ENCODE measurements at regions not wholly inside any gene's neighbourhood (a gene's known extent, or its start where the extent isn't known, plus 50 kb on each side); places are given as distances from the start of the nearest gene placed in this dataset.
A peak's percentile ranks its signal among the peaks of the same experiment; 100 is the strongest.
"Not testable (repeated sequence)": the region's sequence is repeated elsewhere in the genome, so short reads cannot be mapped to it uniquely, and the experiment has no call there.

DNA sequence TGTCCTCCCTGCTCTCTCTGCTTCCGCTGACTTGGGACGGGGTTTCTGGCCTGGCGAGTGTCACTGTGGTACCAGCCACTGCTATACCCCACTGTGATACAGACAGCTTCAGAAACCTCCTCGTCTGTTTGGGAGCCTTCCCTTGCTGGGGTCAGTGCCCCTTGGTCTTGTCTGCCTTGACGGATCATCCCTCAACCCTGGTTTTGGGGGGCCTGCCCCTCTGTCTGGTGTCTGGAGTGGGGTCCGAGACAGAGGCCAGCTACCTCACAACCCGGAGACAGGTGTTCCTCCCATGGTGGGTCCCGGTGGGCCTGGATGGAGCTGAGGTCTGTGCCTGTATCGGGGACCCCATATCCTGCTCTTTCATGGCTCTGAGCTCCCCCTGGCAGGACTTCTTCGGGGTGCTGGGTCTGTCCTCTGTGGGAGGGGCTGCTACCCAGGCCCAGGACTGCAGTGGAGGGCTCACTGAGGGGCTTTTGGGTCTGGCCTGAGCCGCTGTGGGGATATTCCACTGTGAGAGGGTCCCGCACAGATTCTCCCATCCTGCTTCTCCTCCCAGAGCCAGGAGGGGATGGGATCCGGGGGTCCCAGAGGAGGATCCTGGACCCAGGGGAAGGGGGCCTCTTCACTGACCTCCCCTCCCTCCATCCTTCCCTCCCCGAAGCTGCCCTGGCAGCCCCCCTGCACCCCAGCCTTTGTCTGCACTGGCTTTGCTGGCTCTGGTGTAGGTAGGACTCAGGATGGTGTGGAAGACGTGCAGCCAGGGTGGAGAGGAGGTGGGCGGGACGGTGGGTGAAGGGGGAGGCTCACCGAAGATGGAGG is 365.5 kb downstream of the TMEM121 start:
- DNase-seq: peak in 2 of 4 donors; percentile 2 to 7
- TF ChIP-seq CTCF (IDR thresholded peaks at IDR 0.05) (no peak), POLR2A (IDR thresholded peaks at IDR 0.05) (no peak)
- intact Hi-C loops (cut with DNase I): no loop called here
- Histone ChIP-seq H3K4me3 (no peak overlapping the region), H3K27me3 (no peaks in the 10 kb centered on the region), H3K36me3 (replicated peaks in 1 of 2; ENCODE audit: insufficient read depth in 1 of 2, low read depth in 2 of 2) (no peaks in the 10 kb centered on the region), H3K9me3 (no peaks in the 10 kb centered on the region), H3K27ac (no peak overlapping the region), H3K4me1 (no peaks in the 10 kb centered on the region)
- no peak for ATAC-seq
- 44 to 47% methylated on average over 9 to 17 of the region's 18 CpGs for WGBS, 2 donors

- intact Hi-C loops (cut with DNase I): not testable (repeated sequence)
These were observed 366.4 kb downstream of the TMEM121 start for GRCh38 chr14:105892453-105893441.

GRCh38 chr14:105893686-105894085 is 367.3 kb downstream of the TMEM121 start:
- H3K36me3 ChIP-seq (replicated peaks in 1 of 2; ENCODE audit: insufficient read depth in 1 of 2, low read depth in 2 of 2); H3K4me3 ChIP-seq; H3K4me1 ChIP-seq; intact Hi-C loops (cut with DNase I); H3K27ac ChIP-seq; ATAC-seq; H3K27me3 ChIP-seq; H3K9me3 ChIP-seq: not testable (repeated sequence)
- peak in 1 of 4 donors; percentile 3 for DNase-seq
- WGBS, 2 donors: 69% methylated on average over 9 of the region's 12 CpGs; no CpG with 5 or more reads in 1 of the 2 donors

More at GRCh38 chr14:105892453-105893441, 366.4 kb downstream of the TMEM121 start:
- H3K4me1 ChIP-seq; H3K27me3 ChIP-seq; H3K27ac ChIP-seq; H3K9me3 ChIP-seq; H3K36me3 ChIP-seq (replicated peaks in 1 of 2; ENCODE audit: insufficient read depth in 1 of 2, low read depth in 2 of 2); ATAC-seq; H3K4me3 ChIP-seq: not testable (repeated sequence)
- DNase-seq: peak in 2 of 4 donors; percentile 2
- 46 to 61% methylated on average over 13 to 25 of the region's 27 CpGs for WGBS, 2 donors

GRCh38 chr14:105894125-105894977 is 368.0 kb downstream of the TMEM121 start:
- no peaks in the 10 kb centered on the region for H3K27me3 ChIP-seq
- H3K36me3 ChIP-seq (replicated peaks in 1 of 2; ENCODE audit: insufficient read depth in 1 of 2, low read depth in 2 of 2): no peaks in the 10 kb centered on the region
- H3K4me1 ChIP-seq: no peaks in the 10 kb centered on the region
- no peak overlapping the region for H3K4me3 ChIP-seq
- DNase-seq (peak in 2 of 4 donors; percentile 2 to 6), ATAC-seq (no peak)
- H3K27ac ChIP-seq: no peak overlapping the region
- intact Hi-C loops (cut with DNase I): no loop called here
- H3K9me3 ChIP-seq: no peaks in the 10 kb centered on the region
- TF ChIP-seq POLR2A (IDR thresholded peaks at IDR 0.05) (no peak), CTCF (IDR thresholded peaks at IDR 0.05) (no peak)
- 64 to 68% methylated on average over 8 to 19 of the region's 19 CpGs for WGBS, 2 donors

GRCh38 chr14:105894978-105895881 is 368.8 kb downstream of the TMEM121 start:
- DNase-seq: peak in 3 of 4 donors; percentile 4 to 5 (median 4)
- H3K9me3 ChIP-seq: no peaks in the 10 kb centered on the region
- no peak overlapping the region for H3K4me3 ChIP-seq
- no peaks in the 10 kb centered on the region for H3K4me1 ChIP-seq
- H3K36me3 ChIP-seq (replicated peaks in 1 of 2; ENCODE audit: insufficient read depth in 1 of 2, low read depth in 2 of 2): no peaks in the 10 kb centered on the region
- 72% methylated on average over 5 to 30 of the region's 30 CpGs for WGBS, 2 donors
- ATAC-seq: no peak
- no peaks in the 10 kb centered on the region for H3K27me3 ChIP-seq
- intact Hi-C loops (cut with DNase I): no loop called here
- H3K27ac ChIP-seq: no peak overlapping the region
- TF ChIP-seq CTCF (IDR thresholded peaks at IDR 0.05): no peak
- TF ChIP-seq POLR2A (IDR thresholded peaks at IDR 0.05): no peak

DNA sequence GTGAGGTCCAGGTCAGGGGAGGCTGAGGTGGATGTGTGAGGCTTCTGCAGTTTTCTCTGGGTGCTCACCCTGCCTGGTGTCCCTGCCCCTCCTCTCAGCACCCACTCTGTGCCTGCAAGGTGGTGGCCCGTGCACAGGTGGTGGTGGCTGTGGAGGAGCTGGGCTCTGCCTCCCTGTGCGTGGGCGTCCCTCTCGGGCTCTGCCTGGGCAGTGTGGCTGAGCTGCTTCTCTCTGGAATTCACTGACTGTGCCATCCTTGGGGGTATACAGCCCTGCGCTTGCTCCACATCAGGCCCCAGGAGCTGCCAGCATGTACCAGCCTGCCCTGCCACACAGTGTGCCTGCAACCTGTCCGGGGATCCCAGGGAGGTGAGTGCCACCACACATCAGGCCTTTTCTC is 369.8 kb downstream of the TMEM121 start:
- H3K36me3 ChIP-seq (replicated peaks in 1 of 2; ENCODE audit: insufficient read depth in 1 of 2, low read depth in 2 of 2); DNase-seq; H3K4me3 ChIP-seq; H3K27ac ChIP-seq; intact Hi-C loops (cut with DNase I); ATAC-seq; H3K9me3 ChIP-seq; H3K4me1 ChIP-seq; H3K27me3 ChIP-seq: not testable (repeated sequence)
- 61 to 70% methylated on average over 5 to 6 of the region's 6 CpGs for WGBS, 2 donors

Data from body of pancreas (tissue), 4 donors.